ENCODE measurements at regions not wholly inside any gene's neighbourhood (a gene's known extent, or its start where the extent isn't known, plus 50 kb on each side); places are given as distances from the start of the nearest gene placed in this dataset.
"Not testable (repeated sequence)": the region's sequence is repeated elsewhere in the genome, so short reads cannot be mapped to it uniquely, and the experiment has no call there.

DNA sequence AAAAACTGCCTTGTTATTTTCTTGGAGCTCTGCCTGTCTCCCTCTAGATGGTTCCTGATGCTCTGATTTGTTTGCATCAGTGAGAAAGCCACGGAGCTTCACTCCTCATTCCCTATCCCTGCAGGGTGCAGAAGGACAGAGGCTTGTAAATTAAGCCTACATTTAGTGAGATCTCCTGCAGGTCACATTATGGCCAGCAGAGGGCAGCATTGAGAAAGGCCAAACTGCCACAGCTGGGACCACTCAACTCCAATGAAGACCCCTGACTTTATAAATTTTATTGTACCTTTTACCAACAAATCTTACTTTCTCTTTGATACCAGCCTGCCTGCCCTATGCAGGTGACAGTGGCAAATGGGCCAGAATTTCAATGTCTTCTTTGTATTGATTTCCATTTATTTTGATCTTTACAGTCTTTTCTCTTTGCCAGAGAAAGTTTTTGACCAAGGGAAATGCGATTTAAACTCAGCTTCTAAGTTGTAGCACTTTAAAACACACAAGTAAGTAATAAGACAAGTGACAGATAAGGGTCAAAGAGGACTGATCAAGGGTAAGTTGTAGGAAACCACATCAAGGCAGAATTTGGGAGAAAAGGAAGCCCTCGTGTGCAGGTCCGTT lies 1029.1 kb upstream of the KLHL29 start:
- DNase-seq (ENCODE audit: low read depth): peak; percentile 12

DNA sequence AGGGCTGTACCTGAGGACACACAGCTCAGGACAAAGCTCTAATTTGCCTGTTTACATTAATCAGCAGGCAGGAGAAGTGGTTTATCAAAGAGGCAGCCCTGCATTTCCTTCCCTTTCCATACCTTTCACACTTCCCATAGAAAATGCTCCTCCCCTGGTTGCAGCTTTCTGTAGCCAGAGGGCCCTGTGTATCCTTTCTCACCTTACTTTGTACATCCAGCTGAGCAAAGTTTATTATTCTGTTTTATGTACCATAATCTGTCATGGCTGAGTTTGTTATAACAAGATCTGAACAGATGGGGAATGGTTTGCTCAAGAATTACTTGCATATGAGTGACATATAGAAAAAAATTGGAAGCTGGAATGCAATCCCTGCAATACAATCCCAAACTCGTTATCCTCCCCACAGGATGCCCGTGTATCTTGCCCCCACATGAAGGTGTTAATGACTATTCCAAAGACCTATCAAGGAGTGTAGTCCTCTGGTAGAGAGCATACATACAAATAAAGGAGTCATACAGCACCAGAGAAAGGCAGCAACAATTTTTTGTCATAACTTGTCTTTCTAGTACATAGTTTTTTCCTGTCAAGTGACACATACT lies 1025.8 kb upstream of the KLHL29 start:
- DNase-seq (ENCODE audit: low read depth): no peak

DNA sequence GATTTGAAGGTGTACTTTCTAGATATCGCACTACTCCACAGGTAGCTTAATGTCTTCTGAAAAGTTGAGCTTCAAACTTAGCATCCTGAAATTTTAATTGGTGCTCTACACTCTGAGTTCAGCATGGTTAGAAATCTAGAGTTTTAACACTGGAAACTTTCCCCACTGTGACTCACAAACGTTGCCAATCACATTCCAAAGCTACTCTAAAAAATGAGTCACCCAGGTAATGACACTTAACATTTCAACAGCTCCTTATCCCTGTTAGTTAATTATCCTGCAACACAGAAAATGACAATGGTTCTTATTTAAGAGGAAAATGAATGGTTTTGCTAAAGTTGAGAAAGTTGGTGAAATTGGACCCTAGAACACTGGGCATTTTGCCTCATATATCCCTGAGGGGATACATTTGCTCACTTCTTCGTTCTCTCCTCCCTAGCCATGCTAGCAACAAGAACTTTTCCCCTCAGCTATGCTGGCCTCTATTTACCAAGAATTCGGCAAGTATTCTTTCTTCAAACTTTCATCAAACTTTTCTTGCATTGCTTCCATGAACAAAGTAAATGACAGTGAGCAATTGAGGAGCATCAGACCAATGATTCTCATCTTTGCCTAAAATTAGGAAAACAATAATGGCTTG lies 1024.1 kb upstream of the KLHL29 start:
- no peak for DNase-seq (ENCODE audit: low read depth)

DNA sequence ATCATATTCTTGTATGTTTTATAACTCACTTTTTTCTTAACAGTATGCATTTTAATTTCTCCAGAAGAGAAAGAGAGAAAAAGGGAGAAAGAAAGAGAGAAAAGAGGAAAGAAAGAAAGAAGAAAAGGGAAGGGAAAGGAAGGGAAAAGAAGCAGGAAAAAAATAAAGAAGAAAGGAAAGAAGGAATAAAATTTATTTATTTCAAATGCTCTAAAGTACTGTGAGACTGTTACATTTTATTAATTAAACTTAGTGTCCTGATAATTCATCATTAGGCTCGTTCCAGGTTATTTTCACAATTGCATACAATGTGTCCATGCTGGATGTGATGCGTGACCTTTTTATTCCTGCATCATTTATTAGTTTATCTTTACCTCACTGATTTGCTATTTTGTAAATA lies 1023.4 kb upstream of the KLHL29 start:
- DNase-seq (ENCODE audit: low read depth): no peak

DNA sequence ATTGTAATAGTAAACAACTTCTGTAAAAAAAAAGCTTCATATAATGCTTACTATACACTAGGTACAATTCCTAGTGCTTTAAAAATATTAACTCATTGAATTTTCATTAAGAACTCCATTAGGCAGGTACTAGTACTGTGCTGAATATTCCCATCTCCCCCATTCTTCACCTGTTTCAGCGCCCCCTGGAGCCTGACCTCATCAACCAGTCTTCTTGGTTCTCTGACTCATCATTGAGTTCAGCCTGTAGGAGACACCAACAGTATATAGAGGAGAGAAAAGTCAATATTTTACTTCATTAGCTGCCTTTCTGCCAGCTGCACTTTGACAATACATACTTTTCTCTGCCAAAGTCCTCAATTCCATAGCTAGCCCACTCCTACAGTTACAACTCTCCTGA lies 1009.9 kb upstream of the KLHL29 start:
- DNase-seq (ENCODE audit: low read depth): no peak

DNA sequence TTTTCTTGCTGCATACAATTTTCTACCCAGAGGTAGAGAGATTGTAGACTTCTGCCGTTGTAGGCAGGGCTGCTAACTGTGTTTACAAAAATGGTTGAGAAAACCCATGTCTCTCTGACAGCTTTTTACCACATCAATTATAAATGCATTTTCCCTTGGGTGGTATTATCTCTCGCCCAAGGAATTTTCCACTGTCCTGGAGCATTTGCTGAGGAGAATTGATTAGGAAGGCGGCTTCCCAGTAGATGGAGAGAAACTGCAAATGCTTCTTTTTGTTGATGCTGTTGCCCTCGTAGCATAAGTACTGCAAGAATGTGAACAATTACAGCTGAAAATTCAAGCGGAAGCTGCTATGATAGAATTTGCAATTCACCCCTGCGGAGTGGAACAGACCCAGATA lies 1007.7 kb upstream of the KLHL29 start:
- no peak for DNase-seq (ENCODE audit: low read depth)

DNA sequence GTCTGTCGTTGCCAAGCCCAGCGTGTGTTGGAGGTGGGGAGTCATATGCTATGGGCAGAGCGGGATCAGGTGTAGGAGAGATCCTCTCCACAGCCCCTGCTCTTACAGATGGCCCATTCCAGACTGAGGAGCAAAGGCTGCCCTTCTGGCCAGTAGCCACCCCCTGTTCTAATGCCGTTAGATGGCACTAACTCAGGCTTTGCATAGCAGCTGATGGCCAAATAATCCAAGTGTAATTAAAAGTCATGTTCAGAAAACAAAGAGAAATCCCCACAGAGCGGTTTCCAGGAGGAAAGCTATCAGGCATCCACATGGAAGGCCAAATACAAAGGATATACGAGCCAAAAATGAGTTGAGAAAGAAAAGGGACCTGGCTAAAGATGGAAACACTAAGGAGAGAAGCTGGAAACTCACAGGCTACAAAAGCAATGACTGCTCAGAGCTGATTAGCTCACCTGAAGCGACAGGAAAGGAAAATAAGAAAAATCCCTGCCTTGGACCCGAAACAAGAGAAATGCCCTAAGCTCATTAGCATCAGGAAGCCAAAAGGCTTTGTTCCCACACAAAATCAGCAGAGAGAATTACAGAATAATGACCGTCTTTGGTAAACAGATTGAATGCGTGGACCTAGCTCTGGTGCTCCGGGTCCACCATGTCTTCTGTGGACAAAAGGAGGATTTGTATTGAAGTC lies 1002.4 kb upstream of the KLHL29 start:
- DNase-seq (ENCODE audit: low read depth): no peak

DNA sequence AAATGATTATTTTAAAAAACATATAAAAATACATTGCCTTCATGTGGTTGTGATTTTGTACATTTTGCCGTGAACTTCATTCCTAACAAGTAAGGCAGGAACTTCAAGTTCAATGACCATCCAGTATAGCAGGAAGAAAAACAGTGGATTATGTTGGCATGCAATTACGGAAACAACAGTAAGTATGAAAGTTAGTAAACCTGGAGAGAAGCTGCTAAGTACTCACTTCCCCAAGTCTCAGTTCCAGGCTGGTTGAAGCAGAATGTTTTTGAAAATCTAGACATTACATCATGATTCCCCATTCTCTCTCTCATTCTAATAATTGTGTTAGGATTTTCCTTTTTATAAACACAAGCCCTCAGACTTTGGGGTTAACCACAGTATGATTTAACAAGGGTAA lies 987.1 kb upstream of the KLHL29 start:
- no peak for DNase-seq (ENCODE audit: low read depth)

DNA sequence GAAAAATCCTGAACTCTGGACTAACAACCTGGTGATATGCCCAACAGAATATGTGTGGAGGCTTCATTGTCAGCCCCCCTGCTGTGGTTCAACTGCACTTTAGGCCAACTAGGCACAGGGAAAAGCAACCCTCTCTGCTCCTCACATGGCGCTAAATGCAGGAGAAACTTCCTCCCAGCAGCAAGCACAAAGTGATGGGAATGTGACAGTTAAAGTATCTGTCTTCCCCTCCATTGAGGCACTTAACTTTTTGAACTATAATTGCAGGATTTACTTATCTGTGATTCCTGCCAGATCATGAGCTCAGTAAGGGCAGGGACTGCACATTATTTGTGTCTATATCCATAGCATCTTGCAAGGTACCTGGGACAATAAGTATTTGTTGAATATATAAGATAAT lies 981.2 kb upstream of the KLHL29 start:
- DNase-seq (ENCODE audit: low read depth): no peak

DNA sequence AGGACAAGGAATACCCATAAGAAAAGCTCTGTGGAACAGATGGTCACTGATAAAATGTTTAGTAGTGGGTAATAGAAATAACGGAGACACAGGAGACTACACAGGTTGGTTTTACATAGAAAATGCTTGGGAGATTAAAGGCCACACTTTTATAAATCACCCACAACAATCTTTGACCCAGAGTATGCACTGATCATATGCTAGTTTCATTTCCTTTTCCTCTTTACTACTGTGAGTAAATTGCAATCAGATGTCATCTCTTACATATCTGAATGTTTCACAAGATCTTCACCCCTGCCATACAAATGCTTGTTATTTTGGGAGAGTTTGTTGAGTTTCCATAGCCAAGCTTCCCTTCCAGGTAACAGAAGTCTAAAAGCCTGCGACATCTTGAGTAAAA lies 978.4 kb upstream of the KLHL29 start:
- DNase-seq (ENCODE audit: low read depth): no peak

DNA sequence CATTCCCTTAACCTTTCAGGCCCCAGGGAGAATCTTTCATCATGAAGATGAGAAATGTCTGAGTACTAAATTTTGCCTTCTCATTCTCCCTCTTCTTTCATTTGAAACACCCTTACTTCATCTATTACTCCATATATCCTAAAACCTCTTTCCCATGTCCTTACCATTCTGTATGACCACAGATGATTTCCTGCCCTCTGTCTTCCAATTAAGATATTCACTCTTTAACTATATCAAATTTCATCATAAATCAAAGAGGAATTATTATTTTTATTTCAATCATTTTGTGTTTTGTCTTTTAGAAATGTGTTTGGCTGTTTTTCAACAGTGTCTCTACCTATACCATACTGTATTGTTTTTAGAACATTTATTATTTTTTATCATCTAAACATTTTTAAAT lies 964.9 kb upstream of the KLHL29 start:
- no peak for DNase-seq (ENCODE audit: low read depth)

DNA sequence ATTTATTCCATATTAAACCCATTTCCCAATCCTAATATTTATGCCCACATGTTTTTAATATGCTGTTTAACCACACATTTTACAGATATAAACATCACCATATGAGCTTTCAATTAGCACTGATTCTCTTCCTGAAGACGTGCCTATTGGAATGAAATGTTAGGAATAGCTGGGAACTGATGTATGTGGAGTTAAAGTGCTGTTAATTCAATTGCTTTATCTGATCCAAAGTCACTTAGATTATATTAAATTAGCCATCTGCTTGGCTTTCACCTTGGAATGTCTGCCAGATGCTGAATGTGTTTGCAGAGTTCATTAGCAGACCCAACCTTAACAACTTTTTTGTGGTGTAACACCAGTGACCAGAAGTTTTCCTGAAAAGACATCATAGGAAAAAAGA lies 942.9 kb upstream of the KLHL29 start:
- DNase-seq (ENCODE audit: low read depth): no peak

DNA sequence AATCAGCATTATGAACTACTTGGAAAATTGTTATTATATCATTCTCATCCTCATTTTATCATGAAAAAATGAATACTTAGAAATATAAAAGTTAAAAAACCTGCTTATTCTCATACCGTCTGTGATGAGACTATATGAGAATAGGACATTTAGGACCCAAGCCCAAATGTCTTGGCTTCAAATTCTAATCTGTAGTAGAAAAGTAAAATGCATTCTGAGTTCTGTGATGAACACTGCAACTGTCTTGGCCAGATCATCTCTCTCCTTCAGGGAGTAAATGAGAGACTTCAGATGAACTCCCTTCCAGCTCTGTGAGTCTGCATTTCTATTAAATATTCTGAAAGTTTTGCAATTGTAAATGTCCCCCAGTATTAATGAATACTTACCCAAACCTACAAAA lies 940.7 kb upstream of the KLHL29 start:
- DNase-seq (ENCODE audit: low read depth): no peak

DNA sequence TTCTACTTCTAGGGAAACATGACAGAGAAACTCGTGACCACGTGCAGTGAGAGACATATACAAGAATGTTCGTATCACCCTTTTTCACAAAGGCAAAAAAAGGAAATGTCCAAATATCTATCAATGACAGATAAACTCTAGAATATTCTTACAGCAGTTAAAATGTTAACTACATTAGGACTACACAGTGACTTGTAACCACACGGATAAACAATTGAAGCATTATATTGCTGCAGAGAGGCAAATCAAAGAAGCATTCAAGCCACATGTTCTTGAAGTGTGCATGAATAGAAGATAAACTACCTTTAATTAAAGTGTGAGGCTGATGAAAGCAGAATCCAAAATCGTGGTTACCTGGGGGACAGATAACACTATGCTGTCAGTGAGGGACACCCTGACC lies 935.3 kb upstream of the KLHL29 start:
- no peak for DNase-seq (ENCODE audit: low read depth)

DNA sequence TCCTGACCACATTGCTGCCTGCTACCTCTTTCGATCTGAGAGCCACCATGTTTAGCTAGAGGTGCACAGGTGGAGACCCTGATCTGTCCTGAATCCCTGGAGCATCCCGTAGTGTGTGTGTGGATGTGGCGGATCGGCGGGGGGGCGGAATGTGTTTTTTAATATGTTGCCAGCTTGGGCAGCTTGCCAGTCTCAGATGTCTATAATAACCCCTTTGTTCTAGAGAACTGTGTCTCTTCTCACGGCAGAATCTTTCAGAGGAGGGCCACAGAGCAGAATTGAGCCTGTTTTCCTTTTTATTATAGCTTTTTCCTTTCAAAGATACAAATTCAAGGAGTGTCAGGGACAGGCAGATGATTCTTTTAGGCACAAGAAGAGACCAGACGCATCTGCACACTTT lies 934.1 kb upstream of the KLHL29 start:
- DNase-seq (ENCODE audit: low read depth): no peak

DNA sequence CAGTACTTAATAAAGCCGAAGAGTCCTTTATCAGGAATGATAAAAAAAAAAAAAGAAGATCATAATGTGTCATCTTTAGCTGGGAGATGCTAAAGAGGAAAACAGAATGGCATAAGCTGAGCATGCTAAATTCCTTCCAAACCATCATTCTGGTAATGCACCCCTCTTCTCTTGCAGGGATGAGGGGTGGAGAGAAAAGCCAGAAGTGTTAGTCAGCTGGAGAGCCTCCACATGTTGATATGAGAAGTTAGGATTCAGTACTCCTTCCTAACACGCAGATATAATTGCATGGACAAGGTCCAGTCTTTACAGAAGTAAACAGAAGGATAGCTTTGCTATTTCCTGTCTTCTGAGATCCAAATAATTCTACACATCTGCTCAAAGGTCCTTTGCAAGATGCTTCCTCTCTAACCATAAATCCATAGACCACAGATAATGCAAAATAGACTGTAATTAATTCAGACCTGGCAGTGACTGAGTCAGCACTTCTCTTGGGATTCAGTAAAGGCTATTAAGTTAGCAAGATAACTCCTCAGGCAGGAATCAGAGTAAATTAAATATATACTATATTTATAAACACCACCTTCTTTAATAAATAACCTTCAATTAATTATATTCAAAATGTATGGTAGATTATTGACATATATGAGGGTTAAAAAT lies 930.0 kb upstream of the KLHL29 start:
- no peak for DNase-seq (ENCODE audit: low read depth)

DNA sequence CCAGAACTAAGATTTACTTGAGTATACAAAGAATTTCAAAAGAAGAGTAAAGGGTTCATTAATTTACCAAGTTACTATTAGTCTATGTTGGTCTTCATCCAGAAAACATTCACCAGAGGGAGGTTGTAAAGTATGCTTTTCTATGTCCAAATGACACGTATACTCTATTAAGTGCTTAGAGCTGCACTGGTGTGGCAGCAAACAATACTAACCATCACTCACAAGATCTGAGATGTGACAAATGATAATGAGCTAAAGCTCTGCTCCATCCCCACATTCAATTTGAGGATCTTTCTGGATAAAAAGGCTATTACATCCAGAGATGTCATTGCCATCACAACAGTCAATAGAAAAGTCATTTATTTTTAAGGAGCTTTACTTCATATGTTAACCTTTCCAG lies 926.5 kb upstream of the KLHL29 start:
- DNase-seq (ENCODE audit: low read depth): no peak

DNA sequence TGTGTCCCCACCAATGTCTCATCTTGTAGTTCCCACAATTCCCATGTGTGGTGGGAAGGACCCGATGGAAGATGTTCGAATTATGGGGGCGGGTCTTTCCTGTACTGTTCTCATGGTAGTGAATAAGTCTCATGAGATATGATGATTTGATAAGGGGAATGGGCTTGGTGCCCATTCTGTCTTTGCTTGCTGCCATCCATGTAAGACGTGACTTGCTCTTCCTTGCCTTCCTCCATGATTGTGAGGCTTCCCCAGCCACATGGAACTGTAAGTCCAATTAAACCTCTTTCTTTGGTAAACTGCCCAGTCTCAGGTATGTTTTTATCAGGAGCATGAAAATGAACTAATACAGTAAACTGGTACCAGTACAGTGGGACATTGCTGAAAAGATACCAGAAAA lies 909.9 kb upstream of the KLHL29 start:
- not testable (repeated sequence) for DNase-seq (ENCODE audit: low read depth)

DNA sequence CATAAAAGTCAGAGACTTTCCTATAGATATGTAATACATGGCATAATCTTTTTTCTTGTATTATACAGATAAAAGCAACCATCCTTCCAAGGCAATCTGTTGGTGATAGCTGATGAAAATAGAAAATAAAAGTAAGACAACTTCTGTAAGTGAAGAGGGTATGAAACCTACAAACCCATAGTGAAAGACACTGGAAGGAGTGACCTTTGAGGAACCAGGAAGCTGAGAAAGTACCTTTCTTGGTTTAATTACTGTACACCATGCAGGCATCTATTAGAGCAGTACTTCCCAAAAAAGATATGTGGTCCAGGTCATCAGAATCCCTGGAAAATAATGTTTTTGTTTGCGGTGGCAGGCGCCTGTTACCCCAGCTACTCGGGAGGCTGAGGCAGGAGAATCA lies 906.6 kb upstream of the KLHL29 start:
- no peak for DNase-seq (ENCODE audit: low read depth)

DNA sequence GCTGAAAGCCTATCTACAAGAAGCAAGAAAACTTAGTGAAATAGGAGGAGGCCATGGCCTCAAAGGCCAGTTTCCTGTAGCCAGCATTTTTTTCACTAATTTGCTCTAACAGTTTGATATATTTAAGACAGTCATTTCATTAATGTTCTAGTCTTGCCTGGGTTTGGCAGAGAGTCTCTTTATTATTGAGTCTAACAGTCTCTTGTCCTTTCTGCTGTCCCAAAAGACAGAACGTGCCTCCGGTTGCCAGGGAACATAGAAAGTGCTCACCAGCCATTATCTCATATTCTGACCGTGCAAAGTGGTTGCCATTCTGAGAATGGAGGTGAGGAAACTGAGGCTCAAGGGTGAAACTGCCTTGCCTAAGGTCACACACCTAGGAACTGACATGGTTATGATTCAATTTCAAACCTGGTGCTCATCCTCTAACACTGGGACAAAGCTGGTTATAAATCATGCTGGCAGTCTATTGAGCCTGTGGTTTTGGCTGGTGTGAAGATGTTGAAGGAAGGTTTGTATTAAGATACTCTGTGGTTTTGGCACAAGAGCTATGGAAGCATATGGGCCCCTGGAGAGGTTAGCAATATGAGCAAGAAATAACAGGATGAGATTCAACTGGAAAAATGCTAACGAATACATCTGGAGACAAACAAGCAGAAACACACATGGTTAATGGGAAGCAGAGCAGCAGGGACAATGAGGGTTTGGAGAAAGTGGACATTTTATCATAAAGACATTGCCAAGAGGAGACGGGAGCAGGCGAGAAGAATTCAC lies 903.3 kb upstream of the KLHL29 start:
- DNase-seq (ENCODE audit: low read depth): no peak

DNA sequence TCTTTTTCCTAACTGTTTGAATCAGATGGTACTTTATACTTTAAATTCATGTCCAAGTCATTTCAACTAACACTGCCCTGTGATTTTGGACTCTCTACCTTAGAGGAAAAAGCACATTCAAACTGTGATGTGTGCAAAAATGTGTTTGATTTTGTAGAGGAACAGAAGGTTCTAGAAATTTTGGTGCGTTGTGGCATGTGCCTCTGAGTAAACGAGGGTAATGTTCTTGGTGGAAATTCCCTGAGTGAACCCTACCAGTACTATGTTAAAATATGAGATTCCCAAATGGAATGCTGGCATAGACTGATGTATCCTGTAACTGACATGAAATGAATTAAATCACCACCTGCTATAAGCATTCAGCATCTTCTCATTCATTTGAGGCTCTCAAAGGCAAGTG lies 901.9 kb upstream of the KLHL29 start:
- no peak for DNase-seq (ENCODE audit: low read depth)

DNA sequence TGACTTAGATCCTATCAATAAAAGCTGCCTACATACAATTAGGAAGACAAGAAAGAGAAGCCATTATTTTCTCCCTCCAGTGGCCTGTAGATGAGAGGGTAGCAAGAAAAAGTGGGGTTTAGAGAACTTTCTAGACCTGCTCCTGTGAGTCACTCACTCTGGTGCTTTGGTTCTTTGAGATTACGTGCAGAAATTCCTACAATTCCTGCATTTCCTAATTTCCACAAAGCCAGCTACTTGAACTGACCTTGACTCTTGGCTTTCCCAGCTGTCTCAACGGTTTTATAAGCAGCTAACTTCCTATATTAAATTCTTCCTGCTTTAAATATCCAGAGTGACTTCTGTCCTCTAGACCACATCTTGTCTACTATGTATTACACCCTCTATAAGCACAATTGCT lies 899.5 kb upstream of the KLHL29 start:
- no peak for DNase-seq (ENCODE audit: low read depth)

All from activated T-cell treated with anti-CD3 and anti-CD28 coated beads for 24 hours (primary cell).